ENCODE measurements at regions not wholly inside any gene's neighbourhood (a gene's known extent, or its start where the extent isn't known, plus 50 kb on each side); places are given as distances from the start of the nearest gene placed in this dataset.
A peak's percentile ranks its signal among the peaks of the same experiment; 100 is the strongest.

- no peak for TF ChIP-seq CTCF (IDR thresholded peaks at IDR 0.05)
- TF ChIP-seq POLR2A (IDR thresholded peaks at IDR 0.05): no peak
- TF ChIP-seq POLR2AphosphoS5 (IDR thresholded peaks at IDR 0.05): peak; percentile 2
Measured at GRCh38 chr9:94182532-94182931, 76.6 kb upstream of the ZNF169 start.
